ENCODE measurements at regions not wholly inside any gene's neighbourhood (a gene's known extent, or its start where the extent isn't known, plus 50 kb on each side); places are given as distances from the start of the nearest gene placed in this dataset.
"Not testable (repeated sequence)": the region's sequence is repeated elsewhere in the genome, so short reads cannot be mapped to it uniquely, and the experiment has no call there.

GRCh38 chr14:89564989-89565388 is 148.0 kb upstream of the FOXN3 start:
- no peak for DNase-seq

- DNase-seq = no peak
Measured at GRCh38 chr14:89564286-89564957, 147.4 kb upstream of the FOXN3 start.

GRCh38 chr14:89563471-89563870 is 146.4 kb upstream of the FOXN3 start:
- no peak for DNase-seq

GRCh38 chr14:89551955-89552354 is 134.9 kb upstream of the FOXN3 start:
- DNase-seq = no peak

GRCh38 chr14:89551432-89551831 is 134.4 kb upstream of the FOXN3 start:
- no peak for DNase-seq

DNA sequence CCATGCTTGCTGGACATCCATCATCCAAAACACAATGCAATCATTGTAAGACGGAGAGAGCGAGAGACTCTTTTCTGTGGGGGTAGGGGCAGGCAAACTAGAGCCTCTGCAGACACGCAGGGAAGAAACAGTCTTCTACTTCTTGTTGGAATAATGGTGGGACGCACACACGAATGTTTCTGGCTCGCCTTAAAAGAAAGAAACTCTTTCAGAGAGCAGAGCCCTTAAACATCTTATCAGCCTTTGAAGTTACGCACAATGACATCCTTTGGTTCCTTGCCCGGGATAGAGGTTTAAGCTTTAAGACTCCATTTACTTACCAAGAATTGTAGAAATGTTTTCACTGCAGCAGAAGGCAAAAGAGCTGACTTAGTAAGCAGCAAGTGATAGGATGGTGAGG is 133.8 kb upstream of the FOXN3 start:
- DNase-seq = no peak

GRCh38 chr14:89549381-89550125 is 132.5 kb upstream of the FOXN3 start:
- DNase-seq = no peak

GRCh38 chr14:89547047-89547446 is 130.0 kb upstream of the FOXN3 start:
- DNase-seq = not testable (repeated sequence)

DNA sequence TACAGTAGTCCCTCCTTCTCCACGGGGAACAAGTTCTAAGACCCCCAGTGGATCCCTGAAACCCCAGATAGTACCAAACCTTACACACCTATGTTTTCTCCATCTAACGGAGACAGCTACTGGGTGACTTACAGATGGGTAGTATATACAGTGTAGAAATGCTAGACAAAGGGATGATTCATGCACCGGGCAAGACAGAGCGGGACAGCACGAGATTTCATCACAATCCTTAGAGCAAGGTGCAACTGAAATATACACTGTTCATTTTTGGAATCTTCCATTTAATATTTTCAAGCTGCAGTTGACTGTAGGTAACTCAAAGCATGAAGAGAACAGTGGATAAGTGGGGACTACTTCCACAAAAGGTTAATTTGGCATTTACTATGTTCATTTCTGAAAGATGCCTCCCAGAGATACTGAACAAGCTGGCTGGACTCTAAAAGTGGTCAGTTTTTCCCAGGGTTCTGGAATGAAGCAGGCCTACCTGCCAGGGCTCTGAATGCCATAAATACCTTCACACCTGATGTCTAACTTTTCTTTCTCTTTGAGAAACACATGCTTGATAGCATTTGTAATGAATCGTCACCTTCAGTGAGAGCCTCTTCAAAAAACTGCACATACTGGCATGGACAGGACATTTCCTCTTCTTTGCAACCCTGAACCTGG is 127.7 kb upstream of the FOXN3 start:
- DNase-seq = no peak

- no peak for DNase-seq
Measured at GRCh38 chr14:89543425-89543790, 126.4 kb upstream of the FOXN3 start.

- no peak for DNase-seq
Measured at GRCh38 chr14:89542786-89543424, 125.9 kb upstream of the FOXN3 start.

GRCh38 chr14:89540830-89541470 is 123.9 kb upstream of the FOXN3 start:
- no peak for DNase-seq

DNA sequence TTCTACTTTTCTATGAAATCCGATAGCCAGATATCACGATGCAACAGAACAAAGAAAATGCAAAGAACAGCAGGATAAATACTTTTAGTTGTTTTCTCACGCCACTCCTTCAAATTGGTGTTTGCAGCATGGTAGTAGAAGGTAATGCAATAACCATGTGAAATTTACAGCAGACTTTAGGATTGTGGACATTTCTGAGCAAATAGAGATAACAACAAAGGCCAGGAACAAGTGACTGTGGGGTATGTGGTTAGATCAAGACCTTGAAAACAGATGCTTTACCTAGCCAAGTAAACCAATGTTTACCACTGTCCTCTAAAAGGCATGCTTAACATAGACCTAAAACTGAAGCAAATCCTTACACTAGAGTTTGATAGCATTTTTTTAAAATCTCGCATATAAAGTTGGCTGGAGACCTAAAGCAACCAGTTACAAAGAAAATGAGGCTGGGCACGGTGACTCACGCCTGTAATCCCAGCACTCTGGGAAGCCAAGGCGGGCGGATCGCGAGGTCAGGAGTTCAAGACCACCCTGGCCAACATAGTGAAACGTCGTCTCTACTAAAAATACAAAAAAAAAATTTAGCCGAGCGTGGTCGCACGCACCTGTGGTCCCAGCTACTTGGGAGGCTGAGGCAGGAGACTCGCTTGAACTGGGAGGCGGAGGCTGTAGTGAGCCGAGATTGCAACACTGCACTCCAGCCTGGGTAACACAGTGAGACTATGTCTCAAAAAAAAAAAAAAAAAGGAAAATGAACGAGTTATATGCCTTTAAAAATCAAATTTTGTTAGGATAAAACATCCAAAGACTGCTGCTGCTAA is 123.2 kb upstream of the FOXN3 start:
- no peak for DNase-seq

- no peak for DNase-seq
Measured at GRCh38 chr14:89537911-89538310, 120.9 kb upstream of the FOXN3 start.

- no peak for DNase-seq
Measured at GRCh38 chr14:89534902-89535685, 118.1 kb upstream of the FOXN3 start.

DNA sequence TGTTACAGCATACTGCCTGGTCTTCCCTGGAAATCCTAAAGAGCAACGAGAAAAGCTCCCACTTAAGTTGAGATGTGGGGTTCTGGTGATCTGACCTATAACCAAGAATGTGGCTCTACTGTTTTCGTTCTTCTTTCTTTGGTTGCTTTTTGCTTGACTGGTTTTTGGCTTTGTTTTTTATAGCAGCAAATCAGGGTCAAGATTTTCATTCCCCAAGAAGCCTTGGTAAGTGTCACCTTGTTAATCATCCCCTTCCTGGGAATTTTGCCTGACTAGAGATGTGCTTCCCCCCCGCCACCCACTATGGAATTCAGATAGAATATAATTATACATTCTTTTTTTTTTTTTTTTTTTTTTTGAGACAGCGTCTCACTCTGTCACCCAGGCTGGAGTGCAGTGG is 116.7 kb upstream of the FOXN3 start:
- no peak for DNase-seq

DNA sequence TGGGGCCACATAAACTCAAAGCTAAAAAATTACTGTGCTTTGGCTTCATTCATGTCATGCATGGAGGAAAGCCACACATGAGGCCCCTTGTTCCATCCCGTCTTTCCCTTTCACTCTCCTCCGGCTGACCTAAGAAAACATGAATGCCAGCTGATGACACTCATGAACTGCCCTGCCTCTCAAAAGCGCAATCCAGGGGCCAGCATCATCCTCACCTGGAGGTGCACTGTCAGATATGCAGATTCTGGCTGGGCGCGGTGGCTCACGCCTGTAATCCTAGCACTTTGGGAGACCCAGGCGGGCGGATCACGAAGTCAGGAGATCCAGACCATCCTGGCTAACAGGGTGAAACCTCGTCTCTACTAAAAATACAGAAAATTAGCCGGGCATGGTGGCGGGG is 116.1 kb upstream of the FOXN3 start:
- no peak for DNase-seq

GRCh38 chr14:89531661-89532335 is 114.8 kb upstream of the FOXN3 start:
- no peak for DNase-seq

DNA sequence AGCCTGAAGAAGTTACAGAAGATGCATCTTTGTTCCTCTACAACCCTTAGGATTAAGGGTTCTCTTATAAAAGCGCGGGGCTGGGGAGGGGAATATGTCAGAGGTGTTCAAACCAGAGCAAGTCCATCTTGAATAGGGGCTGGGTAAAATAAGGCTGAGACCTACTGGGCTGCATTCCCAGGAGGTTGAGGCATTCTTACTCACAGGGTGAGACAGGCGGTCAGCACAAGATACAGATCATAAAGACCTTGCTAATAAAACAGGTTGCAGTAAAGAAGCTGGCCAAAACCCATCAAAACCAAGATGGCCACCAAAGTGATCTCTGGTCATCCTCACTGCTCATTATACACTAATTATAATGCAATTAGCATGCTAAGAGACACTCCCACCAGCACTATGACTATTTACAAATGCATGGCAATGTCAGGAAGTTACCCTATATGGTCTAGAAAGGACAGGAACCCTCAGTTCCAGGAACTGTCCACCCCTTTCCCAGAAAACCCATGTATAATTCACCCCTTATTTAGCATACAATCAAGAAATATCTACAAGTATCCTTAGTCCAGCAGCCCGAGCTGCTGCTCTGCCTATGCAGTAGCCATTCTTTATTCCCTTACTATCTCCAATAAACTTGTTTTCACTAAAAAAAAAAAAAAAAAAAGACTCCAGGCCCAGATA is 108.1 kb upstream of the FOXN3 start:
- no peak for DNase-seq

DNA sequence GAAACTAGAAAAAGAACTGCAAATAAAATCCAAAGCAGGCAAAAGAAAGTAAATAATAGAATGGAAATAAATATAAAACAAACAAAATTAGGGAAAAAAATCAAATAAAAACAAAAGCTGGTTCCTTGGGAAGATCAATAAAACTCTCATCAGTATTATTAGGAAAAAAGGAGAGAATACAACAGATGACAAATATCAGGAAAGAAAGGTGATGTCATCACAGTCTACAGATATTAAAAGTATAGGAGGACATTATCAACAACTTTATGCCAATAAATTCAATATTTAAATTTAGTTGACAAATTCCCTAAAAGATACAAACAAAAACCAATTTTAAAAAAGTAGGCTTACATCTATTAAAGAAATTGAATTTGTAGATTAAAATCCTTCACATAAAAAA is 107.4 kb upstream of the FOXN3 start:
- DNase-seq = no peak
